ENCODE measurements at regions not wholly inside any gene's neighbourhood (a gene's known extent, or its start where the extent isn't known, plus 50 kb on each side); places are given as distances from the start of the nearest gene placed in this dataset.

GRCh38 chr11:130609121-130610035, 160.9 kb downstream of the ADAMTS15 start:
- no peaks in the 10 kb centered on the region for H3K9me3 ChIP-seq (ENCODE audit: low read depth, low read length)
- no peak overlapping the region for H3K9ac ChIP-seq (ENCODE audit: insufficient read length)
- TF ChIP-seq POLR2AphosphoS5 (IDR thresholded peaks at IDR 0.05; ENCODE audit: borderline replicate concordance, low read depth, low read length) (no peak), FOXP2 (optimal IDR thresholded peaks at IDR 0.05; ENCODE audit: control extremely low read depth, extremely low read length, insufficient read depth) (no peak), EZH2 (IDR thresholded peaks at IDR 0.05) (no peak)
- H3K36me3 ChIP-seq (ENCODE audit: insufficient read depth, low read length), result no peaks in the 10 kb centered on the region
- DNase-seq (ENCODE audit: low read depth, low spot score), result no peak
- no peak overlapping the region for H3K4me3 ChIP-seq
- H3K27ac ChIP-seq, result no peak overlapping the region

GRCh38 chr11:130611791-130612251, 163.4 kb downstream of the ADAMTS15 start:
- no peaks in the 10 kb centered on the region for H3K9me3 ChIP-seq (ENCODE audit: low read depth, low read length)
- no peak overlapping the region for H3K4me3 ChIP-seq
- H3K27ac ChIP-seq, result no peak overlapping the region
- H3K9ac ChIP-seq (ENCODE audit: insufficient read length), result no peak overlapping the region
- DNase-seq (ENCODE audit: low read depth, low spot score), result no peak
- no peaks in the 10 kb centered on the region for H3K36me3 ChIP-seq (ENCODE audit: insufficient read depth, low read length)
- TF ChIP-seq EZH2 (IDR thresholded peaks at IDR 0.05), result no peak
- TF ChIP-seq FOXP2 (optimal IDR thresholded peaks at IDR 0.05; ENCODE audit: control extremely low read depth, extremely low read length, insufficient read depth), result no peak
- no peak for TF ChIP-seq POLR2AphosphoS5 (IDR thresholded peaks at IDR 0.05; ENCODE audit: borderline replicate concordance, low read depth, low read length)

DNA sequence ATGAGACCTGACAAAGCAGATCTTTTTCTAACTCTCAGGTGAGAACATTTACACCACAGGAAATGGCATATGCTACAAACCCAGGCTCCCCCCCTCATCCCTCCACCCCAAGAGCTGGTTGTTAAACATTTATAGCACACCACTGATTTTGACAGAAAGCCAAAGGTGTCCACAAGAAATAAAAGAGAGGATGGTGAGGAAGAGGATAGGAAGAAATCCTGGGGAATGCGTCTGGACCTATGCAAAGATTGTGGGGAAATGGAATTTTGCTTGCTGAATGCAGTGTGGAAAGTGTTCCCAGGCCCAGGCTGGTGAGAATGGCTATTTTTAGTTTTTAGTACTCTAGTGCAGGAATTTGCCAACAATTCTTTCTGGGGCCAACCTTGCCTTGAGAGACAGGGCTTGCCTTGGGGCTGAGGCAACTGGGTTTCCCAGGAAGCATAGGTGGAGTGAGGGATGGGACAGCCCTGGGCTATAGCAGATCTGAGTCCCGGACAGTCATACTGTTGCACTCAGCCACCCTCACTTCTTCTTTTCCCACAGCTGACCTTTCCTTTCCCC, 163.9 kb downstream of the ADAMTS15 start:
- no peaks in the 10 kb centered on the region for H3K9me3 ChIP-seq (ENCODE audit: low read depth, low read length)
- TF ChIP-seq EZH2 (IDR thresholded peaks at IDR 0.05) (no peak), FOXP2 (optimal IDR thresholded peaks at IDR 0.05; ENCODE audit: control extremely low read depth, extremely low read length, insufficient read depth) (no peak), POLR2AphosphoS5 (IDR thresholded peaks at IDR 0.05; ENCODE audit: borderline replicate concordance, low read depth, low read length) (no peak)
- no peak overlapping the region for H3K27ac ChIP-seq
- H3K36me3 ChIP-seq (ENCODE audit: insufficient read depth, low read length), result no peaks in the 10 kb centered on the region
- H3K9ac ChIP-seq (ENCODE audit: insufficient read length), result no peak overlapping the region
- DNase-seq (ENCODE audit: low read depth, low spot score), result no peak
- no peak overlapping the region for H3K4me3 ChIP-seq

GRCh38 chr11:130613396-130613795, 165.0 kb downstream of the ADAMTS15 start:
- DNase-seq (ENCODE audit: low read depth, low spot score), result no peak
- Histone ChIP-seq H3K9ac (ENCODE audit: insufficient read length) (no peak overlapping the region), H3K4me3 (no peak overlapping the region), H3K9me3 (ENCODE audit: low read depth, low read length) (no peaks in the 10 kb centered on the region), H3K27ac (no peak overlapping the region), H3K36me3 (ENCODE audit: insufficient read depth, low read length) (no peaks in the 10 kb centered on the region)
- TF ChIP-seq EZH2 (IDR thresholded peaks at IDR 0.05), result no peak
- TF ChIP-seq POLR2AphosphoS5 (IDR thresholded peaks at IDR 0.05; ENCODE audit: borderline replicate concordance, low read depth, low read length), result no peak
- TF ChIP-seq FOXP2 (optimal IDR thresholded peaks at IDR 0.05; ENCODE audit: control extremely low read depth, extremely low read length, insufficient read depth), result no peak

DNA sequence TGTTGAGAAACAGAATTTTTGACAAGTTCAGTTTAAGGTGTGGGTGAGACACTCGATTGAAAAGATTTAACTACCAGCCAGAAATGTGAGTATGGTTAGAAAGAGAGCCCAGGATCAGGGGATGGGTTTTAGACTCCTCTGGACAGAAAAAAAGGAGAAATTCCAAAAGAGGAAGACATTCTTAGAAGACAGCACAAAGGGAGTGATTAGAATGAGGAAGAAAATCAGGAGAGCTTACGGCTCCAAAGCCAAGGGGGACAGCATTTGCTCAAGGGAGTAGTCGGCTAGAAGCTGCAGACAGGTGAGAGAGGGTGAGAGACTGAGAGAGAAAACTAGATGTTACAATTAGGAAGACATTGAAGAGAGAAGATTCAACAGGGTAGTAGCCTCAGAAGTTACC, 166.1 kb downstream of the ADAMTS15 start:
- Histone ChIP-seq H3K9ac (ENCODE audit: insufficient read length) (no peak overlapping the region), H3K27ac (no peak overlapping the region), H3K4me3 (no peak overlapping the region), H3K36me3 (ENCODE audit: insufficient read depth, low read length) (no peaks in the 10 kb centered on the region), H3K9me3 (ENCODE audit: low read depth, low read length) (no peaks in the 10 kb centered on the region)
- no peak for TF ChIP-seq POLR2AphosphoS5 (IDR thresholded peaks at IDR 0.05; ENCODE audit: borderline replicate concordance, low read depth, low read length)
- TF ChIP-seq FOXP2 (optimal IDR thresholded peaks at IDR 0.05; ENCODE audit: control extremely low read depth, extremely low read length, insufficient read depth), result no peak
- TF ChIP-seq EZH2 (IDR thresholded peaks at IDR 0.05), result no peak
- DNase-seq (ENCODE audit: low read depth, low spot score), result no peak

GRCh38 chr11:130615561-130615960, 167.1 kb downstream of the ADAMTS15 start:
- Histone ChIP-seq H3K27ac (no peak overlapping the region), H3K36me3 (ENCODE audit: insufficient read depth, low read length) (no peaks in the 10 kb centered on the region), H3K4me3 (no peak overlapping the region), H3K9ac (ENCODE audit: insufficient read length) (no peak overlapping the region), H3K9me3 (ENCODE audit: low read depth, low read length) (no peaks in the 10 kb centered on the region)
- no peak for DNase-seq (ENCODE audit: low read depth, low spot score)
- TF ChIP-seq EZH2 (IDR thresholded peaks at IDR 0.05) (no peak), FOXP2 (optimal IDR thresholded peaks at IDR 0.05; ENCODE audit: control extremely low read depth, extremely low read length, insufficient read depth) (no peak), POLR2AphosphoS5 (IDR thresholded peaks at IDR 0.05; ENCODE audit: borderline replicate concordance, low read depth, low read length) (no peak)

DNA sequence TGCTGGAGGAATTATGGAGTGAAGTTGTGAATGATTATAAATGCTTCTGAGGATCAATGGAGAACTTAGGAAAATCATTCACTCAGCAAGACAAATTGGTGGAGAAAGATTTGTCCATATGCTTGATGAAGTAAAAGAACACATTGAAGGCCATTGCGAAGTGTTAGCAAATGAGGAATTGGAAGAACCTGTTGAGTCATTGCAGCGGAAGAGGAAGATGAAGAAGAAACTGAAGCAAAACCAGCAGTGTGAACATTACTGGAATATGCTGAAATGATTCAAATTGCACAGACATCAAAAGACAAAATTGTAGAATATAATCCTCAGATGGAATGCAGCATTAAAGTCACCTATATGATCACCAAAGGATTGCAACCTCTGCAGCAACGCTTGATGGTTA, 168.1 kb downstream of the ADAMTS15 start:
- Histone ChIP-seq H3K9ac (ENCODE audit: insufficient read length) (no peak overlapping the region), H3K36me3 (ENCODE audit: insufficient read depth, low read length) (no peaks in the 10 kb centered on the region), H3K27ac (no peak overlapping the region), H3K4me3 (no peak overlapping the region), H3K9me3 (ENCODE audit: low read depth, low read length) (no peaks in the 10 kb centered on the region)
- no peak for TF ChIP-seq EZH2 (IDR thresholded peaks at IDR 0.05)
- no peak for TF ChIP-seq FOXP2 (optimal IDR thresholded peaks at IDR 0.05; ENCODE audit: control extremely low read depth, extremely low read length, insufficient read depth)
- no peak for TF ChIP-seq POLR2AphosphoS5 (IDR thresholded peaks at IDR 0.05; ENCODE audit: borderline replicate concordance, low read depth, low read length)
- DNase-seq (ENCODE audit: low read depth, low spot score), result no peak

GRCh38 chr11:130617001-130617400, 168.6 kb downstream of the ADAMTS15 start:
- H3K9ac ChIP-seq (ENCODE audit: insufficient read length), result no peak overlapping the region
- no peak overlapping the region for H3K4me3 ChIP-seq
- no peaks in the 10 kb centered on the region for H3K36me3 ChIP-seq (ENCODE audit: insufficient read depth, low read length)
- no peak for DNase-seq (ENCODE audit: low read depth, low spot score)
- H3K9me3 ChIP-seq (ENCODE audit: low read depth, low read length), result no peaks in the 10 kb centered on the region
- no peak overlapping the region for H3K27ac ChIP-seq
- TF ChIP-seq EZH2 (IDR thresholded peaks at IDR 0.05) (no peak), POLR2AphosphoS5 (IDR thresholded peaks at IDR 0.05; ENCODE audit: borderline replicate concordance, low read depth, low read length) (no peak), FOXP2 (optimal IDR thresholded peaks at IDR 0.05; ENCODE audit: control extremely low read depth, extremely low read length, insufficient read depth) (no peak)
